ENCODE measurements at regions not wholly inside any gene's neighbourhood (a gene's known extent, or its start where the extent isn't known, plus 50 kb on each side); places are given as distances from the start of the nearest gene placed in this dataset.

- TF ChIP-seq GATA3 (IDR thresholded peaks at IDR 0.05; ENCODE audit: low read depth, low read length) (no peak), GATA2 (IDR thresholded peaks at IDR 0.05; ENCODE audit: low read depth, low read length) (no peak)
These were observed 140.9 kb downstream of the DLL1 start for GRCh38 chr6:170149681-170150589.

GRCh38 chr6:170148709-170149470 lies 142.0 kb downstream of the DLL1 start:
- no peak for TF ChIP-seq GATA2 (IDR thresholded peaks at IDR 0.05; ENCODE audit: low read depth, low read length)
- no peak for TF ChIP-seq GATA3 (IDR thresholded peaks at IDR 0.05; ENCODE audit: low read depth, low read length)

GRCh38 chr6:170147832-170148708 lies 142.8 kb downstream of the DLL1 start:
- no peak for TF ChIP-seq GATA3 (IDR thresholded peaks at IDR 0.05; ENCODE audit: low read depth, low read length)
- TF ChIP-seq GATA2 (IDR thresholded peaks at IDR 0.05; ENCODE audit: low read depth, low read length) = no peak

GRCh38 chr6:170147056-170147787 lies 143.7 kb downstream of the DLL1 start:
- TF ChIP-seq GATA2 (IDR thresholded peaks at IDR 0.05; ENCODE audit: low read depth, low read length) = no peak
- no peak for TF ChIP-seq GATA3 (IDR thresholded peaks at IDR 0.05; ENCODE audit: low read depth, low read length)

GRCh38 chr6:170146640-170147039 lies 144.2 kb downstream of the DLL1 start:
- TF ChIP-seq GATA2 (IDR thresholded peaks at IDR 0.05; ENCODE audit: low read depth, low read length) (no peak), GATA3 (IDR thresholded peaks at IDR 0.05; ENCODE audit: low read depth, low read length) (no peak)

- TF ChIP-seq GATA3 (IDR thresholded peaks at IDR 0.05; ENCODE audit: low read depth, low read length) (no peak), GATA2 (IDR thresholded peaks at IDR 0.05; ENCODE audit: low read depth, low read length) (no peak)
These were observed 145.6 kb downstream of the DLL1 start for GRCh38 chr6:170145272-170145592.

- no peak for TF ChIP-seq GATA2 (IDR thresholded peaks at IDR 0.05; ENCODE audit: low read depth, low read length)
- TF ChIP-seq GATA3 (IDR thresholded peaks at IDR 0.05; ENCODE audit: low read depth, low read length) = no peak
These were observed 146.2 kb downstream of the DLL1 start for GRCh38 chr6:170144571-170145271.

GRCh38 chr6:170143401-170144150 lies 147.3 kb downstream of the DLL1 start:
- TF ChIP-seq GATA3 (IDR thresholded peaks at IDR 0.05; ENCODE audit: low read depth, low read length) (no peak), GATA2 (IDR thresholded peaks at IDR 0.05; ENCODE audit: low read depth, low read length) (no peak)

- TF ChIP-seq GATA2 (IDR thresholded peaks at IDR 0.05; ENCODE audit: low read depth, low read length) (no peak), GATA3 (IDR thresholded peaks at IDR 0.05; ENCODE audit: low read depth, low read length) (no peak)
These were observed 148.3 kb downstream of the DLL1 start for GRCh38 chr6:170142559-170142958.

GRCh38 chr6:170140129-170140528 lies 150.7 kb downstream of the DLL1 start:
- TF ChIP-seq GATA2 (IDR thresholded peaks at IDR 0.05; ENCODE audit: low read depth, low read length) = no peak
- TF ChIP-seq GATA3 (IDR thresholded peaks at IDR 0.05; ENCODE audit: low read depth, low read length) = no peak

- TF ChIP-seq GATA2 (IDR thresholded peaks at IDR 0.05; ENCODE audit: low read depth, low read length) (no peak), GATA3 (IDR thresholded peaks at IDR 0.05; ENCODE audit: low read depth, low read length) (no peak)
These were observed 151.3 kb downstream of the DLL1 start for GRCh38 chr6:170139531-170139930.
